GM19395 (cell line): ENCODE measurements at regions not wholly inside any gene's neighbourhood (a gene's known extent, or its start where the extent isn't known, plus 50 kb on each side); places are given as distances from the start of the nearest gene placed in this dataset.
A peak's percentile ranks its signal among the peaks of the same experiment; 100 is the strongest.
"Not testable (repeated sequence)": the region's sequence is repeated elsewhere in the genome, so short reads cannot be mapped to it uniquely, and the experiment has no call there.

Experiments
- ATAC-seq: cut with Tn5 transposase; IDR thresholded peaks from one replicate; pipeline ENCODE4 v1.9.1; 2021; ENCODE audit warnings: mild to moderate bottlenecking, moderate library complexity; ENCODE audit not compliant: unreplicated experiment

DNA sequence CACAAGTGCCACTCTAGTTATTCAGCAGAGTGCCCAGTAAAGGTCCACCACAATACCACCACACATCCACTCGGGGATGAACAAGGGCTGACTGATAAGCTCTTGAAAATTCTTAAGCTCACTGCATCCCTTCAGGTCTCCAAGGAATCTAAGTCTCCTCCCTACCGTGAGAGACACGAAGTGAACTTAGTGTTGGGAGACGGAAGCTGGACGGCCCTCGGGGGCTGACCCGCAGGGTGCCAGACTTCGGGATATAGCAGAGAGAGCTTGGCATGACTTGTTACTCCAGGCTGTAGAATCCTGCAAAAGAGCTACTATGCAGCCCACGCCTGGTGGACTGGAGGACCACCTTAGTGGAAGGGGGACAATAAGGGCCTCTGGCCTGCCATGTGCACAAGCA is 75.1 kb downstream of the LYZL1 start:
- not testable (repeated sequence) for ATAC-seq

DNA sequence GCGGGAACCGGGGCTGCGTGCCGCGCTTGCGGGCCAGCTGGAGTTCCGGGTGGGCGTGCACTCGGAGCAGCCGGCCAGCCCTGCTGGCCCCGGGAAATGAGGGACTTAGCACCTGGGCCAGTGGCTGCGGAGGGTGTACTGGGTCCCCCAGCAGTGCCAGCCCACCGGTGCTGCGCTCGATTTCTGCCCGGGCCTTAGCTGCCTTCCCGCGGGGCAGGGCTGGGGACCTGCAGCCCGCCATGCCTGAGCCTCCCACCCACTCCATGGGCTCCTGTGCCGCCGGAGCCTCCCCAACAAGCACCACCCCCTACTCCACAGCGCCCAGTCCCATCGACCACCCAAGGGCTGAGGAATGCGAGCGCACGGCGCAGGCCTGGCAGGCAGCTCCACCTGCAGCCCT is 77.3 kb downstream of the LYZL1 start:
- not testable (repeated sequence) for ATAC-seq

DNA sequence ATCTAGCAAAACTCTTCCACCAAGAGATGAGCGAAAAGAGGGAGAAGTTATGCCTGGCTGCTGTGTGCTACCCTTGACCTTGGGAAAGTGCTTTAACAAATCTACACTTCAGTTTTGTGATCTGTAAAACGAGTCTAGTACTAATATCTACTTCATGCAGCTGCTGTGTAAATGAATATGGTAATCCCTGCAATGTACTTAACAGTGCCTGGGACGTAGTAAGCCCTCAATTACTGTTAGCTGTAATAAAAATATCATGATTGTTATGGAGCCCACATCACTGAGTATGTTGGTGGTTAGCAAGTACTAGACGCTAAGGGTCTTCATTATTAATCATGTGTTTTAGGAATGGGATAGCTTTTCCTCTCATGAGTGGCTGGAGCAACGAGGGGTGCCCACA is 80.5 kb downstream of the LYZL1 start:
- no peak for ATAC-seq

DNA sequence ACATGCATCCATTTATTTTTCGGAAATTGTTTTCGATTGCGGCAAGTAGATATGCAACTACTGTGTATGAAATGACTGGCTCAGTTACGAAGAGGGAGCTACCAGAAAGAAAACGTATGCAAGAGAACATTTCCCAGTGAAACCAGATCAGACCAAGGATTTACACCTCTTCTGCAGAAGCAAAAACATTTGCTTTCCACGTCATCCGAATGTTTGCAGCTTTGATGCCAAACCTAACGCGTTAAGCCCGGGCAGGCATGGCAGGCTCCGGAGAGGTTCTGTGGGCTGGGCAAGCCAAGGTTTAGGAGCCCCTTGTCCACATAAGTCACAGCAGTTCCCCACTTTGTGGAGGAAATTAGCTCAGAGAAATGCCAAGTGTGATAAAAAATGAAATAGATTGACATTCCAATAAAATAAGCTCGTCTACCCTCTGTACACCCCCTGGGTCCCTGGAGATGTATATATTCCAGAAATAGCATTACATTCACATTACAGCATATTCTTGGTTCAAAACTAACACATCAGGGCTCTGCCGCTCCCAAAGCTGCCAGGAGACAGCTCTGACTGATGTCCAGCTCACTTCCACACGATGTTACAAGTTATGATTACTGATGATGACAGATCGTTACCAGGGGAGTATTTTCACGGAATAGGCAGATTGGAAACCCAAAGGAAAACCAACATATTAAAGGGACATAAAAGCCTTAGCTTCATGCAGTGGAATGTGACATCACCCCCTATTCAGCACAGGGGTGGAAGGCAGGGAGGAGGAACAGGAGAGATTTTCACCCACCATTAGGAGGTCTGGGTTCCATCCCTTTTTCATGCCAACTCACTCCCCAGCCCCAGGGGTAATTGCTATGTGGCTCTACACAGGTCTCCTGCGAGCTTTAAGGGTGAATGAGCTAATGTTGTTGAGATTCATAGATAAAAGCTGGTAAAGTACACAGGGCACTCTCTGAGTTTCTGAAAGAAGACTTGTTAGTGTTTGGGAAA is 81.5 kb downstream of the LYZL1 start:
- ATAC-seq: no peak

DNA sequence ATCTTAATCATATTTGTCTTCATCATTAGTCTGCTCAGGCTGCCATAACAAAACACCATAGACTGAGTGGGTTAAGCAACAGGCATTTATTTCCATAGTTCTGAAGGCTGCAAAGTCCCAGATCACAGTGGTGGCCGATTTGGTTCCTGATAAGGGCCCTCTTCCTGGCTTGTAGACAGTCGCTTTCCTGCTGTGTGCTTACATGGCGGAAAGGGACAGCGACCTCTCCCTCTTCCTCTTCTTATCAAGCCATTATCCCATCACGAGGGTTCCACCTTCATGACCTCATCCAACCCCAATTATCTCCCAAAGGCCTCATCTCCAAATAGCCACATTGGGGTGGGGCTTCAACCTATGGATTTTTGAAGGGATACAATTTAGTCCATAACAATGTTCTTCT is 84.0 kb downstream of the LYZL1 start:
- no peak for ATAC-seq

DNA sequence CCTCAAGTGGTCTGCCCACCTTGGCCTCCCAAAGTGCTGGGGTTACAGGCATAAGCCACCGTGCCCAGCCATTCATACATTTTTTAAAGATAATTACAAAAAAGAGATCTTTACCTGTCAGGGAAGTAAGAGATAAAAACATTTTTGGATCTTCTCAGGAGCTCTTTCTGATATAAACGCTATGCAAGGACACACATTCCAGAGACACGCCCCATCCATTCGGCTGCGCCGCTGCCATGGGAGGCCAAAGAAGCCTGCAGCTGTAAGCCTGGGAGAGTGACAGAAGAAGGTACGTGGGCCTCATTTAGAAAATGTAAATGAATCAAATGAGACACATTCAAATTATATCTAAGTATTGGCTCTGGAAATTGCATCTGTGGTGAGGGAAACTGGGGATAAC is 85.3 kb downstream of the LYZL1 start:
- ATAC-seq: no peak

DNA sequence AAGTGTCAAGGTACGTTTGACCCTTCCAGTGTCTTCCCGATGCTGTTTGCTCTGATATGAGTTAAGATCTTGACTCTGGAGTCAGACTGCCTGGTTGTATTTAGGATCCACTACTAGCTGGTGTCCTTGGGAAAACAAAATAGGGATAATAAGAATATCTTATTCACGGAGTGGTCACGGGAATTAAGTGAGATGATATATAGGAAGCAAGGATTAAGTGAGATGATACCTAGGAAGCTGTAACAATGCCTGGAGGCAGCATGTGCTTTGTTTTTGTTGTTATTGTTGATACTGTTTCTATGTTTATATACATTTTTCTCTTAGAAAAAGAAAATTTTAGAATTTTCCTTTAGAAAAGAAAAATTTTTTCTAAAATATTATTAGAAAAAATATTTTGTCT is 87.0 kb downstream of the LYZL1 start:
- ATAC-seq: no peak

DNA sequence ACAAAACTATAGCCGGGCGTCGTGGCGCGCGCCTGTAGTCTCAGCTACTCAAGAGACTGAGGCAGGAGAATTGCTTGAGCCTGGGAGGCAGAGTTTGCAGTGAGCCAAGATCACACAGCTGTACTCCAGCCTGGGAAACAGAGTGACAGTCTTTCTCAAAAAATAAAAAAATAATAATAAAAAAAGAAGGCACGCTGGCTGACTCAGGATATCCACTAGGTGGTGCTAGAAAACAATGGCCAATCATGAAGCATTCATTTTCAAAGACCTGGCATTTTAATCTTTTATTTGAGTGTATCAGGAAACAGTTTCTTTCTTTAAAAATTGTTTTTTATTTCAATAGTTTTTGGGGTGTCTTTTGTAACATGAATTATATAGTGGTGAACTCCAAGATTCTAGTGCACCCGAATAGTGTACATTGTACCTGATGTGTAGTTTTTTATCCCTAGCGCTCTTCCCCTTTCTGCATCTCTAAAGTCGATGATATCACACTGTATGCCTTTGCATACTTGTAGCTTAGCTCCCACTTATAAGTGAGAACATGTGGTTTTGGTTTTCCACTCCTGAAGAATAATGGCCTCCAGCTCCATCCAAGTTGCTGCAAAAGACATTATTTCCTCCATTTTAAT is 88.6 kb downstream of the LYZL1 start:
- ATAC-seq: no peak

DNA sequence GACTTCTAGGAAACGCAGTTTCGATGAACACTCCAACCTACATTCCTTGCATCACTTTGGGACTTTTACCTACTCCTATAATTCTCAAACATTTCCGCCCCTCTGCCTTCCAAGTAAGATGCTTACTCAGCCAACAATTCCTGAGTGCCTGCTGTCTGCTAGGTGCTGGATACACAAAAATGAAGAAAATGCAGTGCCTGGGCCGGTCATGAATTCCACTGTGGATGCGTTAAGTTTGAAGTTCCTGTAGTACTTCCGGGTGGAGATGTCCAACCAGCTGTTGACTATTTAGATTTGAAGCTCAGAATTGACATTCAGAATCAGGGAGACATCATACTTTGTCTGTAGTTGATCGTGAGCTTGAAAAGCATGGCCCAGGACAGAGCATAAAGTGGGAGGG is 89.2 kb downstream of the LYZL1 start:
- ATAC-seq: no peak

DNA sequence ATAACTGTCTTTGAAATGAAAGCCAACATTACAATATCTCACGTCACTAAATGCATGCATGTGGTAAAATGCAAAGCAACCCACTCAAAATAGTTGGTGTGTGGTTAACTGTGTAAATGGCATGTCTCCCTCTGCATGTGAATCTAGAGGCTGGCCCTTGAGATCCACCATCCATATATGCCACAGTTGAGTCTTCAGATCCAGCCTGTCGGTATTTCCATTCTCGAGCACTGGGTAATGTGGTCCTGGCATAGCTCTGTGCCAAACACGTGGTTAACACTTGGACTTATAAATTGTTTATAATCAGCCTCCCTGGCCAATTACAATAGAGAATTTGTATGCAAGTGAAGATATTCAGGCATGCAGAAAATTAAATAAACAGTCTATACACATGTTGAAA is 90.3 kb downstream of the LYZL1 start:
- no peak for ATAC-seq

DNA sequence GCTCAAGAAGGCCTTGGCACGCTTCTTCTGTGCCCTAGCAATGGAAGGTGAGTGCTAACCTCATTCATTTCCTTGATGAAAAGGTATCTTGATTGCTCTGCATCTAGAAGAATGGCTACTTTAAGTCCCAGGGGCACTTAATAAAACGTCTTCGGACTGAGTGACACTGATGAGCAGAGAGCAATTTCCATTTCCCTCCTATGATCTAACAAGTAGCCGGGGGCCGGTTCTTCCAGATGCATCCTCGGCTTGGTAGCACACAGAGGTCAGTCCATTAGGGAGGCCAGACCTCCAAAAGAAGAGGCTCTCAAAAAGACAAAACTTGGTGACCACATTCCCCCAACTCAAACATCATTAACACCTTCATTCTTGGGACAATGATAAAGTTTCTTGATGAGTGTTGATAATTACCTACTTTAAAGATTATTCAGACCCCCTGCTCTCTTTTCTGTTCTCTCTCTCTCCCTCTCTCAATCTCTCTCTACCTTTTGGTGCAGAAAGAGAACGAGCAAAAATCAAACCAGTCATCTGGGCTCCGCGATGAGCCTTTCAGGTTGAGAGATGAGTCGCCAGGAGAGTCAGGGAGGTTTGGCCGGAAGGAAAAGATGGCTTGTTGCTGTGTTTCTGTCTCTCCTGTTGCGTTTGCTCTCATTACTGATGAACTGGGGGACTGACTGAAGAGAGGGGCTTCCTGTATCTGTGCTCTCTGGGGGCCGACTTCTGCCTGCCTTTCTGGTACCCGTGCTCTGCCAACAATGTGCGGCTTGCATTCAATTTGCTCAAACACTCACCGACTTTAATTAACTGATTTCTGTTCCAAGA is 91.1 kb downstream of the LYZL1 start:
- ATAC-seq: not testable (repeated sequence)

DNA sequence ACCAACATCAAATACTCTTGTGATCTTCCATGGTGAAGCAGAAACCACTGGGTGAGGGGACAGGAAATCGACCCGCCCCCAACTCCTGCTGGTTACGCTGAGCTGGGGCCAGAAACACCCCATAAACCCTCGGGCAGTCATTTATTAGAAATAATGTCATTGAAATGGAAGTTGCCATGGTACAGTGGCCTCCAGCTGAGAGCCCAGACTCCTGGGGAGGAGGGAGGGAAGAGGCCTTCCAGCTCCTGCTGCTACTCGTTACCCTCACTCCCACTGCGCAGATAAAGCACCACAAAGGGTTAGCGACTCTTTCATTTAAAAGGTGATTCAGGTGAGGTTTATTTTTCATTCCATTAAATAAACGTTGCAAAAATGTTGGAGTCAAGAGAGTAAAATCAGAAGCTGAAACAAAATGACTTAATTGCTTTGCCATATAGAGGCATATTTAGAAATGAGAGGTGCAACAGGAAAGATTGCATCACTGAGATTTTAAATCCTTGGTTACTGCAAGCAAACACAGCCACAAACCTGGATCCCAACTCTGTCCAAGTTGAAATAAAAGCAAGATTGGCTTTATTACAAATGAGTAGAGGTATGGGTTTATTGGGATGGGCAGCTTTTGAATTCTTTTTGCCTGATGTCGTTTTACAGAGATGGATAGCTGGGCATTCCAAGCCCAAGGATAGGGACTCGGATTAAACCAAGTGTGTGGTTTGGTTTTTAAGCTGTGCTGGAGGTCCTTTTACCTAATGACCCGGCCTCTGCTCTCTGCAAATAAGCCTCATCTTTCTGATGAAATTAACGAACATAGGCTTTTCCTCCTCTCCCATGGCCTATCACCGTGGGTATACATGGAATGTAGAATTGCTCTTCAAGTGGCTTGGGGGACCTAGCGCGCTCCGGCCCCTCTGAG is 92.0 kb downstream of the LYZL1 start:
- not testable (repeated sequence) for ATAC-seq

DNA sequence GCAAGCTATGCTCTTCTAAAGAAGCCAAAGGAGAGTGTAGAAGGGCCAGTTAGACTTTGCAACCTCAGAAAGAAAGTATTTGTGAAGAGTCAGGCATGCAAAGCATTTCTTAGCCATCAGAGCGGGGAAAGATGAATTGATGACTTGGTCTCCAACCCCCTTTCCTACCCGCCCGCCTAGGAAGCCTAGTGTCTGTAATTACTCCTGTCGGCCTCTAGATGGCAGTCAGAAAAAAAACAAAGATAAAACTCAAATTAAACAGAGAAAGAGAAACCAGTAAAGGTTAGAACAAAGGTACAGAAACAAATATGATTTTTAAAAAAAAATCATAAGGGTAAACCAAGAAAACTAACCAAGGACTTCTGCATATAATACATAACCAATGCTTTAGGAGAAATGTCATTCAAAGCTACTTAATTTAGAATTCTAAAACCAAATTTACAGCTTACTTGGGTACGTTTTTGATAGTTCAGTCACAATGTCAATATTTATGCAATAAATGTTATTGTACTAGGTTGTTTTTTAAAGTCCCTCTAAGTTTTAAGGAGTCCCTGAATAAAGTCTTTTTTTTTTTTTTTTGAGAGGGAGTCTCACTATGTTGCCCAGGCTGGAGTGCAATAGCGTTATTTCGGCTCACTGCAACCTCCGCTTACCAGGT is 97.6 kb downstream of the LYZL1 start:
- ATAC-seq: peak; percentile 75

DNA sequence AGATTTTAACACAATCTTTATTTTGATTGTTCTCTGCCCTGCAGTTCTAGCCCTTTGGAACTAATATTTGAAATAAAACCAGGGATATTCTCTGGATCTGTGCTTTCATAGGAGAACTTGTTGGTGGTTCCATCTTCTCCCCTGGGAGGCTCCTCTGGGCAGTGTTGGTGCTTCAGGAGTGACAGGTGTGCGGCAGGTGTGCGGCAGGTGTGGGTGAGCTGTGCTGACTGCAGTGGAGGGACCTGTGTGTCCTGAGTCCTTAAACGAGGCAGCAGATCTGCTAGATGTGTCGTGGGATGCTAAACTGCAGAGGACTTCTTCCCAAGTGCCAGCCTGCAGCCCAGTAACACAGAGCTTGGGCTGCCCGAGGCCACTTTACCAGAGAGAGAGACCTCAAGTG is 98.4 kb downstream of the LYZL1 start:
- no peak for ATAC-seq

DNA sequence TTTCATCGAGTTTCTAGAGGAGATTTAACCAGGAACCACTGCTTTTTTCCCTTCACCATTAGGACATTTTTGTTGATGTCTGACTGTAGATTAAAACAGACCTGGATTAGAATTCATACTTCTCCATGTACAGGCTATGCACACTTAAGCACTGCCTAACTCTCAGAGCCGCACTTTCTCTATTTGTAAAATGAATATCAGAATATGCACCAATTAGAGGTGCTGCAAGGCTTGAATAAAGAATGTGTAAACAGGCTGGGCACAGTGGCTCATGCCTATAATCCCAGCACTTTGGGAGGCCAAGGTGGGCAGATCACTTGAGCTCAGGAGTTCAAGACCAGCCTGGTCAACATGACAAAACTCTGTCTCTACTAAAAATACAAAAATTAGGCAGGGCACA is 99.2 kb downstream of the LYZL1 start:
- not testable (repeated sequence) for ATAC-seq

DNA sequence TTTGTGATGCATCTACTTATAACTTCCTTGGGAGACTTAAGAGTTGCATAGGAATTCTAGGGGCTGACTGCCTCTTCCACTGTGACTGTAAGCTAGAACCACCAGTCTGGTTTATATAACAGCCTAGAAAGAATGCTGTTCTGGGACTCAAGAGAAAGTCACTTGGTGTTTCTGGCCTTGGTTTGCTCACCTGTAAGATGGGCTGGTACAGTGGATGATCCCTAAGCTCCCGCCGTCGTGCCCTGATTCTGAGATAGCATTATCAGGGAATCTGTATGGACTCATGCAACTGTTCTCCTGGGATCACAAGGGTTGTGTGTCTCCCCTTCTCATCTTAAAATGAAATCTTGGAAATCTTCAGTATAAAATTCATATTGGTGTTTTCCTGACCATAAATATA is 100.6 kb downstream of the LYZL1 start:
- ATAC-seq: no peak

DNA sequence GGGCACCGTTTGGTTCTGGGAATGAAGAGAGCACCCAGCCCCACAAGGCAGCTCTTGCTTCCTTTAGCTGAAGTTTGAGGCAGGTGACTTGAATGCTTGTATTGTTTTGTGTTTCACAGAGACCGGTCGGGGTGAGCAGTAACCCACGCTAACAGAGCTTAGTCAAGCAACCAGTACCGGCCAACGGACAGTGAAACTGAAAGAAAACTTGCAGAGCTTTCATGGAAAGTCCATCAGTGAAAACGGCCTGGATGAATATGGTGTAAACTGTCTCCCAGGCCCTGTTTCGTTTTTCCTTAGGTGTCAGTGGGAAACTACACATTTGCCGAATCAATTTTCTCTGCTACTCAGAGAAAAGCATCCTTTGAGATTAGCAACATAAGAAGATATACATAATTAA is 101.1 kb downstream of the LYZL1 start:
- no peak for ATAC-seq

DNA sequence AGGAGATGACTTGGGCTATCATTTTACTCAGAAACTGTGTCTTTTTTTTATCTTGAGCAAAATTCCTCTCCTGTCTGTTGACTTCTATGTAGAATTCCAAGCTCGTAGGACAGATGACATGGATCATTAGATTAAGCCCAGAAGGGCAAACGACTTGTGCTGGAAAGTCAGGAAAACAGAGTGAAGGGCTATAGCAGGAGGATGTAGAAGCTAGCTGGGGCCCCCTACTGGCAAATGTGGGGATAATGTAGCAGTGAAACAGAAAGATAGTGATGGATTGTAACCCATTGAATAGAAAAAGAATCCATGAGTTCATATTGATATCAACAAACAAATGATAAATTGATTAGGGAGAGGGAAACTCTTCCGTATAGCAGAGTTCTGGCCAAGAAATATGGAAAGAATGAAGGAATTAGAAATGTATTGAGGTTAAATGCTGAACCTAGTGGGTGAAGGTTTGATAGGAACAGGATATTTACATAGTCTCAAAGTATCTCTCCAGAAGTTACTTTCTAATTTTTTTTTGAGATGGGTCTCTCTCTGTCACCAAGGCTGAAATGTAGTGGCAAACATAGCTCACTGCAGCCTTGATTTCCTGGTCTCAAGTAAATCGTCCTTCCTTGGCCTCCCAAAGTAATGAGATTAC is 103.6 kb downstream of the LYZL1 start:
- no peak for ATAC-seq

DNA sequence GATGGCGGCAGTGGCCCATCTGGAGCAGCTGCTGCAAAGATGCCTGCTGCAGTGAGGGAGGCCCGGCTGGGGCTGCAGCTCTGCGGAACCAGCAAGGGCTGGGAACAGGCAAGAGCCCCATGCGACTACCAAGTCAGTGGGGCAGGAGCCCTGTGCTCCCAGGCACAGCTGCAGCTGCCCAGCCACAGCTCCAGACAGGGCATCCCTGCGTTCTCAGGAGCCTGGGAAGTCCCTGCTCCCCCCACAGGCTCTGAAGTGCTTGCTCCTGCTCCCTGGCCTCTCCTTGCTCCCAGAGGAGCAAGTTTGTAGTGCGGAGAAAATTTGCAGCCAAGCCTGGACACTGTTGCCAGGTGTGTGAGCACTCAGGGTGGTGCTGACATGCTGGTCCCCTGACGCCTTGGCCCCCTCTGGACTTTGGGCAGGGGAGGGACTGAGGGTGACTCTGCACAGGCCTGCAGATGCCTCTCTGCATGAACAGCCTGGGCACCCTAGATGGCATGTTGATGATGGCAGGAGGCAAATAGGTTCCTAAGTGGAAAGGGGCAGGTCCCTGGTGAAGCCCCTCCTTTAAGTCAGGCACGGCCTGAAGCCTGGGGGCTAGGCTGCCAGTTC is 105.6 kb downstream of the LYZL1 start:
- ATAC-seq: no peak
